IPS-20b (cell line): ENCODE measurements at regions not wholly inside any gene's neighbourhood (a gene's known extent, or its start where the extent isn't known, plus 50 kb on each side); places are given as distances from the start of the nearest gene placed in this dataset.

ENCODE experiments used
- H3K27ac ChIP-seq: one replicate; pipeline ENCODE4 v1.5.1; 2013; ENCODE audit warnings: low read length
- H3K27me3 ChIP-seq: 2 replicates; pipeline ENCODE4 v1.6.1; 2013; ENCODE audit warnings: mild to moderate bottlenecking, low read length, inconsistent platforms; ENCODE audit not compliant: insufficient read depth
- H3K36me3 ChIP-seq: 2 replicates; pipeline ENCODE4 v1.6.1; 2013; ENCODE audit warnings: low read depth, mild to moderate bottlenecking, inconsistent platforms, low read length, moderate library complexity; ENCODE audit not compliant: insufficient read depth
- H3K4me1 ChIP-seq: 2 replicates; pipeline ENCODE4 v1.6.1; 2013; ENCODE audit warnings: mild to moderate bottlenecking, control low read depth, inconsistent platforms, low read length, moderate library complexity; ENCODE audit not compliant: insufficient read depth
- H3K4me3 ChIP-seq: 2 replicates; pipeline ENCODE4 v1.5.1; 2013; ENCODE audit warnings: mild to moderate bottlenecking, low read length, inconsistent platforms
- H3K9ac ChIP-seq: 2 replicates; pipeline ENCODE4 v1.6.1; 2013; ENCODE audit warnings: low read depth, mild to moderate bottlenecking, inconsistent platforms, low read length, moderate library complexity
- H3K9me3 ChIP-seq: 2 replicates; pipeline ENCODE4 v1.6.1; 2013; ENCODE audit warnings: mild to moderate bottlenecking, low read depth, low read length, inconsistent platforms; ENCODE audit not compliant: insufficient read depth

DNA sequence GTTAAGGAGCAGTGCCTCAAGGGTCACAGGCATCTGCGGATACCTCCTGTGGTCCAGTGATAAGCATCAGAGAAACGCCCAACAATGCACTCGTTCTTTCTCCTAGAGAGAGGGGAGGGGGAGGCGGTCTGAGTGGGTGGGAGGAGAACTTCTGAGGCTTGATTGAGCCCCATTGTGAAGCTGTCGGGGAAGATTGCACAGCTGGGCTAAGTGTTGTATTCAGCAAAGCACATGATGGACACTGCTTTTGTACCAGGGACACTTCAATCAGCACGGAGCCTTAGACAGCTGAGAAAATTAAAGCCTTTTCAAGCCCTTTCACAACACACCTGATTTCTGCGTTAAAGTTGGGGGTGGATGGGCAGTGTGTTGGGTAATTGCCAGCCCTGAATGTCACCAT is 230.3 kb upstream of the GHITM start:
- Histone ChIP-seq H3K9me3 (no peaks in the 10 kb centered on the region), H3K4me1 (peaks cover 7% of the 10 kb centered on the region; the same call in 1 of the 2 replicates), H3K27ac (no peak overlapping the region), H3K36me3 (no peaks in the 10 kb centered on the region), H3K9ac (no peak overlapping the region), H3K4me3 (no peak overlapping the region), H3K27me3 (peaks cover 12% of the 10 kb centered on the region; the same call in 1 of the 2 replicates)

- Histone ChIP-seq H3K9me3 (no peaks in the 10 kb centered on the region), H3K27me3 (peaks cover 30% of the 10 kb centered on the region; the same call in 1 of the 2 replicates), H3K4me1 (peaks cover 5% of the 10 kb centered on the region; the same call in 1 of the 2 replicates), H3K4me3 (no peak overlapping the region), H3K27ac (no peak overlapping the region), H3K36me3 (no peaks in the 10 kb centered on the region), H3K9ac (no peak overlapping the region)
Observed at GRCh38 chr10:83915801-83916200, 223.5 kb upstream of the GHITM start.

DNA sequence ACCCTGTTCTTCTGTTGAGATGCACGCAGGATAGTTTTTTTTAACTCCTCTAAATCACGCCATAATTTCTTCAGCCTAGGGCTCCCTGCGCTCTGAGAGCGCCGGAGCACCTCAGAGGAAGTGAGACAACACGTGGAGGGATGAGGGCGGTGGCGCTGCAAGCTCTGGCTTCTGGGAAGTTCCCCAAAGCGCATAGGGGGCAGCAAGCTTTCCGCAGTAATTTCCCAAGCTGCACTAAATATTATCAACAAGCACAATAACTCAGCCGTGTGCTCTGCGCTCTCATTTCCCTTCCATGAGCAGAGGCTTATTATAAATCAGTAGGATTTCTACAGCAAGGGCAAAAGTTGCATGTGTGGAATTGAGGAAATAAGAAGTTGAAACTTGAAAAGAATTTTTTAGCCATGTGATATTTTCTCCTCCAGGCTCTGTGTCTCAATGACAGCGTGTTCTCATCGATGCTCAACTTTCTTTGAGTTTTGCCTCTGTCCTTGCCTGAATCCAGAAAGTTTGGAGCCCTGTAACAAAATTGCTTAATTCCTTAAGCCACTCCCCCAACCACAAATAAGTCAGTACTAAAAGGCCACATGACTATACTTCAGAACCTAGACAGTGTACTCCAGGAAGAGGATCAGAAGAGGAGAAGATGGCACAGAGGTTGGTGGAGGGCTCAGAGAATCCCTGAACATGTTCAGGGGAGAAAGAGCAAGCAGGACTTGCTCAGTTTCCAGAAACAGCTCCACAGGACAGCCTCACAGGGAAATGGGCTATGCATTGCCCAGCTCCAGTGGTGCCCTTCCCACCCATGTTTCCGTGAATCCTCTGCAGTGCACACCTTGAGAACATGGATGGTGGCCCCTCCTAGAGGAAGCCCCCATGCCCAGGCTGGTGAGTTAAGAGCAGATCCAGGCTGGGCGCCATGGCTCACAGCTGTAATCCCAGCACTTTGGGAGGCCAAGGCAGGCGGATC is 221.5 kb upstream of the GHITM start:
- Histone ChIP-seq H3K4me3 (no peak overlapping the region), H3K27me3 (peaks cover 23% of the 10 kb centered on the region; the same call in 1 of the 2 replicates), H3K9ac (no peak overlapping the region), H3K9me3 (no peaks in the 10 kb centered on the region), H3K36me3 (no peaks in the 10 kb centered on the region), H3K4me1 (peaks cover 5% of the 10 kb centered on the region; the same call in 1 of the 2 replicates), H3K27ac (no peak overlapping the region)

DNA sequence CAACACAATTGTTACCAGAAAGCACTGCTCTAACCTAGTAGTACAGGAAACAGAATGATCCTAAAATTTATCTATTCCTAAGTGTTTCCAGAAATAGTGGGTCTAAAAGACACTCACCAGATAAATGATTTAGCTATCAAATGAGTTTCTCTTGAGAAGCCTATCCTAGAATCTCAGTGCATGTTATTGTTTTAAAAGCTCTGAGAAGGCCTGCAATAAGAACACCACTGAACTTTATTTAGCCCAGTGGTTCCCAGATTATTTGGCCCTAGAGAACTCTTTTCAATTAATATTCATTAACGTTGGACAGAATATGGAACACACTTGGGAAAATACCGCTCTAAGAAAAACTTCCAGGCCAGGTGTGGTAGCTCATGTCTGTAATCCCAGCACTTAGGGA is 220.1 kb upstream of the GHITM start:
- Histone ChIP-seq H3K4me3 (no peak overlapping the region), H3K27me3 (peaks cover 23% of the 10 kb centered on the region; the same call in 1 of the 2 replicates), H3K27ac (no peak overlapping the region), H3K36me3 (no peaks in the 10 kb centered on the region), H3K9ac (no peak overlapping the region), H3K4me1 (peaks cover 6% of the 10 kb centered on the region), H3K9me3 (no peaks in the 10 kb centered on the region)

DNA sequence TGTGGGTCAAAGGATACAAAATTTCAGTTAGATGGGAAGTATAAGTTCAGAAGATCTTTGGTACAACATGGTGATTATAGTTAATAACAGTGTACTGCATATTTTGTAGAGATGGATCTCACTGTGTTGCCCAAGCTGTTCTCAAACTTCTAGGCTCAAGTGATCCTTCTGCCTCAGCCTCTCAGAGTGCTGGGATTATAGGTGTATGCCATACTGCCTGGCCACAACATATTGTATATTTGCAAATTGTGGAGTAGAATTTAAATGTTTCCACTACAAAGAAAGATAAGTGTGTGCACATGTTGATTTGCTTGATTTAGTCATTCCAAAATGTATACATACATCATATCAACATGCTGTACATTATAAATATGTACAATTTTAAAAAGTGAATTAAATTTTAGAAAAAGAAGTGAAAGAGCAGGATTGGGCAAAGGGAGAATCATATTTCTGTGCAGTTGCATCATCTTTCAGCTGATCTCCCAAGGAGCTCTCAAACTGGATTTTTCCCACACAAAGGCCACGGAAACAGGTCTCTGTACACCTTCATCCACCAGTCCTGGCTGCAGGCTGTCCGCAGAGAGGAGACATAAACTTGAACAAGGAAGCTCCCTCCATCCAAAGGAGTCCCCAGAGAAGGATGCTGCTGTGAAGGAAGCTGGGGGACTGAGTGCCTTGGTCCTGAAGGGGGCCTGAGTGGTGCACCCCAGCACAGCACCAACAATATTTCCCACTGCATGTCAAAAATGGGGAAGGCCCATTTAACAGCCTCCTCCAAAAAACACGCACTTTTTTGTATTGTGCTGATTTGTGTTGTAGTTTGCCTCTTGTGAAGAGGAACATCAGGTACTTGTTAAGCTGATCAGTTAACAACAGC is 217.1 kb upstream of the GHITM start:
- Histone ChIP-seq H3K36me3 (no peaks in the 10 kb centered on the region), H3K4me1 (peaks cover 20% of the 10 kb centered on the region; the same call in 1 of the 2 replicates), H3K27me3 (peaks cover 5% of the 10 kb centered on the region; the same call in 1 of the 2 replicates), H3K27ac (no peak overlapping the region), H3K4me3 (no peak overlapping the region), H3K9me3 (no peaks in the 10 kb centered on the region), H3K9ac (no peak overlapping the region)

GRCh38 chr10:83925133-83925532 is 214.2 kb upstream of the GHITM start:
- no peak overlapping the region for H3K27ac ChIP-seq
- no peak overlapping the region for H3K4me3 ChIP-seq
- no peaks in the 10 kb centered on the region for H3K36me3 ChIP-seq
- H3K27me3 ChIP-seq, result no peaks in the 10 kb centered on the region
- H3K4me1 ChIP-seq, result peaks cover 22% of the 10 kb centered on the region
- H3K9ac ChIP-seq, result no peak overlapping the region
- H3K9me3 ChIP-seq, result no peaks in the 10 kb centered on the region

GRCh38 chr10:83926606-83927005 is 212.7 kb upstream of the GHITM start:
- peaks cover 24% of the 10 kb centered on the region for H3K4me1 ChIP-seq
- H3K27ac ChIP-seq, result no peak overlapping the region
- no peaks in the 10 kb centered on the region for H3K9me3 ChIP-seq
- no peaks in the 10 kb centered on the region for H3K27me3 ChIP-seq
- no peak overlapping the region for H3K9ac ChIP-seq
- H3K36me3 ChIP-seq, result no peaks in the 10 kb centered on the region
- no peak overlapping the region for H3K4me3 ChIP-seq

DNA sequence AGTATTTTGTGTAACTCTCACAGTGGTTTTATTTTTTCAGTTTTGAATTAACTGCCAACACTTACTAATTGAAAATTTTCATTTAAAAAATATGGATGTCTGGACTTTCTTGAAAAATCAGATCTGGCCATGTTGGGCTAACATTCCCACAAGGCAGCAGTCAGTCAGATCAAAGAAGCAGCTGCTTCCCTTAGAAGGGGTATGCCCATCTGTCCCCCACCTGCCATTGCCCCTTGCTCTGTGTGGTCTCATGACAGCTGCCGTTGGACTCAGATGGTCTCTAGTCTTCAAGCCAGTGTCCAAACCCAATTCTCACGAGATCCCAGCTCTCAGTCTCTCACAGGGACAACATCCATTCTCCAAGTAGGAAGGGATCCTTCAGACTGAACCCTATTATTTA is 212.1 kb upstream of the GHITM start:
- Histone ChIP-seq H3K36me3 (no peaks in the 10 kb centered on the region), H3K27me3 (no peaks in the 10 kb centered on the region), H3K4me1 (peaks cover 30% of the 10 kb centered on the region), H3K9me3 (no peaks in the 10 kb centered on the region), H3K9ac (no peak overlapping the region), H3K27ac (no peak overlapping the region), H3K4me3 (no peak overlapping the region)

- H3K27me3 ChIP-seq, result no peaks in the 10 kb centered on the region
- no peak overlapping the region for H3K27ac ChIP-seq
- H3K4me1 ChIP-seq, result peaks cover 32% of the 10 kb centered on the region
- no peaks in the 10 kb centered on the region for H3K36me3 ChIP-seq
- H3K9ac ChIP-seq, result no peak overlapping the region
- no peaks in the 10 kb centered on the region for H3K9me3 ChIP-seq
- no peak overlapping the region for H3K4me3 ChIP-seq
Observed at GRCh38 chr10:83929399-83929798, 209.9 kb upstream of the GHITM start.

DNA sequence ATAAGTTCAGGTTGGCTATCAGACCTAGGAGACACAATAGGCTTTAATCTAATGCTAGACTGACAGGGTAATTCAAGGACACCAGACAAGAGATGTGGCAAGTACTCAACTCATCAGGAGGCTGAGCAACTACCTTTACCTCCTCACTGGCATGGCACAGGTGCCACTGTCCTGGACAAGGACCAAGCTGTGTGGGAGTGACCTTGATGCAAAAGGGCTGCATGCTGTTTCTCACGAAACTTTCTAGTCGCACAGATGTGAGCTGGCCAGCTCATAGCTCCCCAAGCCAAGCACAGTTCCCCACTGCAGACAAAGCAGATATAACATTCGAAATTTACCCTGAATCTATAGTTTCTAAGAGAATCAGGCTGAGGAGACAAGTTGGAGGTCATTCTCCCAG is 207.6 kb upstream of the GHITM start:
- Histone ChIP-seq H3K4me3 (no peak overlapping the region), H3K9me3 (no peaks in the 10 kb centered on the region), H3K4me1 (peaks cover 16% of the 10 kb centered on the region), H3K27ac (no peak overlapping the region), H3K9ac (no peak overlapping the region), H3K27me3 (no peaks in the 10 kb centered on the region), H3K36me3 (no peaks in the 10 kb centered on the region)

GRCh38 chr10:83932245-83932644 is 207.1 kb upstream of the GHITM start:
- H3K4me1 ChIP-seq, result peaks cover 16% of the 10 kb centered on the region
- H3K9ac ChIP-seq, result no peak overlapping the region
- no peaks in the 10 kb centered on the region for H3K27me3 ChIP-seq
- H3K4me3 ChIP-seq, result peak overlapping the region; percentile 6; the same call in 1 of the 2 replicates
- H3K9me3 ChIP-seq, result no peaks in the 10 kb centered on the region
- H3K27ac ChIP-seq, result no peak overlapping the region
- H3K36me3 ChIP-seq, result no peaks in the 10 kb centered on the region
